Middle frontal gyrus (tissue), 1 donor: ENCODE measurements at regions not wholly inside any gene's neighbourhood (a gene's known extent, or its start where the extent isn't known, plus 50 kb on each side); places are given as distances from the start of the nearest gene placed in this dataset.
"Not testable (repeated sequence)": the region's sequence is repeated elsewhere in the genome, so short reads cannot be mapped to it uniquely, and the experiment has no call there.

Experiments used
- DNase-seq: peaks from one replicate; pipeline ENCODE4 v3.0.0-alpha.2; 2015; ENCODE audit warnings: low spot score; ENCODE audit errors: extremely low spot score

GRCh38 chr5:57396701-57397100, 85.9 kb downstream of the ACTBL2 start:
- no peak for DNase-seq

- no peak for DNase-seq
Observed at GRCh38 chr5:57394421-57395210, 88.0 kb downstream of the ACTBL2 start.

- DNase-seq = no peak
Observed at GRCh38 chr5:57386958-57387357, 95.7 kb downstream of the ACTBL2 start.

- DNase-seq = peak; percentile 18
Observed at GRCh38 chr5:57383093-57383861, 99.3 kb downstream of the ACTBL2 start.

GRCh38 chr5:57382655-57383054, 100.0 kb downstream of the ACTBL2 start:
- DNase-seq = no peak

GRCh38 chr5:57370376-57370775, 112.2 kb downstream of the ACTBL2 start:
- no peak for DNase-seq

GRCh38 chr5:57368010-57368409, 114.6 kb downstream of the ACTBL2 start:
- DNase-seq = no peak

GRCh38 chr5:57366744-57367143, 115.9 kb downstream of the ACTBL2 start:
- DNase-seq = no peak

- no peak for DNase-seq
Observed at GRCh38 chr5:57362951-57363350, 119.7 kb downstream of the ACTBL2 start.

GRCh38 chr5:57360871-57361270, 121.7 kb downstream of the ACTBL2 start:
- DNase-seq = no peak

- no peak for DNase-seq
Observed at GRCh38 chr5:57358796-57359592, 123.6 kb downstream of the ACTBL2 start.

GRCh38 chr5:57356850-57357249, 125.8 kb downstream of the ACTBL2 start:
- not testable (repeated sequence) for DNase-seq

- no peak for DNase-seq
Observed at GRCh38 chr5:57349214-57349613, 133.4 kb downstream of the ACTBL2 start.

GRCh38 chr5:57348376-57349140, 134.1 kb downstream of the ACTBL2 start:
- no peak for DNase-seq

GRCh38 chr5:57346328-57346727, 136.3 kb downstream of the ACTBL2 start:
- no peak for DNase-seq

GRCh38 chr5:57341380-57341979, 141.1 kb downstream of the ACTBL2 start:
- no peak for DNase-seq

GRCh38 chr5:57340681-57341080, 141.9 kb downstream of the ACTBL2 start:
- DNase-seq = no peak

GRCh38 chr5:57339521-57339920, 143.1 kb downstream of the ACTBL2 start:
- DNase-seq = no peak

GRCh38 chr5:57338868-57339340, 143.7 kb downstream of the ACTBL2 start:
- DNase-seq = no peak

GRCh38 chr5:57338068-57338867, 144.3 kb downstream of the ACTBL2 start:
- DNase-seq = no peak
